Ascending aorta (tissue), 2 donors: ENCODE measurements at regions not wholly inside any gene's neighbourhood (a gene's known extent, or its start where the extent isn't known, plus 50 kb on each side); places are given as distances from the start of the nearest gene placed in this dataset.

Source experiments
- DNase-seq, 2 donors: peaks; one replicate each; pipeline ENCODE4 v3.0.0-alpha.2; 2019; ENCODE audit warnings: low spot score in 2 of 2
- H3K27ac ChIP-seq, 2 donors: fragments of 200-600 bp; sonication (generic); one replicate each; pipeline ENCODE4 v1.5.1; 2016 to 2017; ENCODE audit warnings: mild to moderate bottlenecking in 1 of 2
- H3K27me3 ChIP-seq: fragments of 200-600 bp; sonication (generic); one replicate; pipeline ENCODE4 v1.5.1; 2017
- H3K36me3 ChIP-seq, 2 donors: fragments of 200-600 bp; sonication (generic); one replicate each; pipeline ENCODE4 v1.5.1; 2016
- H3K4me1 ChIP-seq, 2 donors: fragments of 200-600 bp; sonication (generic); one replicate each; pipeline ENCODE4 v1.5.1; 2016 to 2017; ENCODE audit warnings: mild to moderate bottlenecking in 1 of 2
- H3K4me3 ChIP-seq, 2 donors: fragments of 200-600 bp; sonication (generic); one replicate each; pipeline ENCODE4 v1.5.1; 2016 to 2017; ENCODE audit warnings: mild to moderate bottlenecking in 1 of 2
- H3K9me3 ChIP-seq, 2 donors: fragments of 200-600 bp; sonication (generic); one replicate each; pipeline ENCODE4 v1.5.1; 2016
- intact Hi-C: fragments of 100-400 bp; cut with DNase I; formaldehyde crosslinking; loops from one replicate; pipeline ENCODE4 v1.15.1; 2023
- TF ChIP-seq, protein P1 (sequence below), 3 experiments: fragments of 200-600 bp in 2 of 3; fragments of 450-650 bp in 1 of 3; sonication (generic) in 2 of 3; IDR thresholded peaks; one replicate each; pipeline ENCODE4 v1.5.1; 2016 to 2019; ENCODE audit warnings: antibody characterized with exemption in 3 of 3, mild to moderate bottlenecking in 1 of 3, moderate library complexity in 1 of 3

DNA sequence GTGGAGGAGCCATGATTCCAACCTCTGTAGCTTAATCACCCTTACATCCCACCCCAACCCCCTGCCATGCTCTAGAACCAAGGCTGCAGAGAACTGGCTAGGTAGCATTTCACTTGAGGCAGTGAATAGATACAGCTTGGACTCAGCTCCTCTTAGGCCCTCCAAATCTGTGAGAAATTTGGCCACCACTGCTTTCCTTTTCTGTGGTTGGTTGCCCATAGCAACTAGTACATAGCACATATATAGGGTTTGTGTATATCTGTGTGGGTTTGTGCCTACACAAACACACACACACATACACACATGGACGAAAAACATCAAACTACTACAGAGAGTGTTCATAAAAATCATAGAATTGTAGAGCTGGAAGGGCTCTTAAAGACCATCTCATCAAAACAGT is 52.0 kb upstream of the CCDC160 start:
- TF ChIP-seq, protein P1, sequence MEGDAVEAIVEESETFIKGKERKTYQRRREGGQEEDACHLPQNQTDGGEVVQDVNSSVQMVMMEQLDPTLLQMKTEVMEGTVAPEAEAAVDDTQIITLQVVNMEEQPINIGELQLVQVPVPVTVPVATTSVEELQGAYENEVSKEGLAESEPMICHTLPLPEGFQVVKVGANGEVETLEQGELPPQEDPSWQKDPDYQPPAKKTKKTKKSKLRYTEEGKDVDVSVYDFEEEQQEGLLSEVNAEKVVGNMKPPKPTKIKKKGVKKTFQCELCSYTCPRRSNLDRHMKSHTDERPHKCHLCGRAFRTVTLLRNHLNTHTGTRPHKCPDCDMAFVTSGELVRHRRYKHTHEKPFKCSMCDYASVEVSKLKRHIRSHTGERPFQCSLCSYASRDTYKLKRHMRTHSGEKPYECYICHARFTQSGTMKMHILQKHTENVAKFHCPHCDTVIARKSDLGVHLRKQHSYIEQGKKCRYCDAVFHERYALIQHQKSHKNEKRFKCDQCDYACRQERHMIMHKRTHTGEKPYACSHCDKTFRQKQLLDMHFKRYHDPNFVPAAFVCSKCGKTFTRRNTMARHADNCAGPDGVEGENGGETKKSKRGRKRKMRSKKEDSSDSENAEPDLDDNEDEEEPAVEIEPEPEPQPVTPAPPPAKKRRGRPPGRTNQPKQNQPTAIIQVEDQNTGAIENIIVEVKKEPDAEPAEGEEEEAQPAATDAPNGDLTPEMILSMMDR (IDR thresholded peaks at IDR 0.05) = no peak
- DNase-seq = no peak
- H3K27me3 ChIP-seq = no peaks in the 10 kb centered on the region
- no peak overlapping the region for H3K4me3 ChIP-seq
- H3K36me3 ChIP-seq = no peaks in the 10 kb centered on the region
- H3K9me3 ChIP-seq = no peaks in the 10 kb centered on the region
- intact Hi-C loops = no loop called here
- no peaks in the 10 kb centered on the region for H3K4me1 ChIP-seq
- no peak overlapping the region for H3K27ac ChIP-seq

DNA sequence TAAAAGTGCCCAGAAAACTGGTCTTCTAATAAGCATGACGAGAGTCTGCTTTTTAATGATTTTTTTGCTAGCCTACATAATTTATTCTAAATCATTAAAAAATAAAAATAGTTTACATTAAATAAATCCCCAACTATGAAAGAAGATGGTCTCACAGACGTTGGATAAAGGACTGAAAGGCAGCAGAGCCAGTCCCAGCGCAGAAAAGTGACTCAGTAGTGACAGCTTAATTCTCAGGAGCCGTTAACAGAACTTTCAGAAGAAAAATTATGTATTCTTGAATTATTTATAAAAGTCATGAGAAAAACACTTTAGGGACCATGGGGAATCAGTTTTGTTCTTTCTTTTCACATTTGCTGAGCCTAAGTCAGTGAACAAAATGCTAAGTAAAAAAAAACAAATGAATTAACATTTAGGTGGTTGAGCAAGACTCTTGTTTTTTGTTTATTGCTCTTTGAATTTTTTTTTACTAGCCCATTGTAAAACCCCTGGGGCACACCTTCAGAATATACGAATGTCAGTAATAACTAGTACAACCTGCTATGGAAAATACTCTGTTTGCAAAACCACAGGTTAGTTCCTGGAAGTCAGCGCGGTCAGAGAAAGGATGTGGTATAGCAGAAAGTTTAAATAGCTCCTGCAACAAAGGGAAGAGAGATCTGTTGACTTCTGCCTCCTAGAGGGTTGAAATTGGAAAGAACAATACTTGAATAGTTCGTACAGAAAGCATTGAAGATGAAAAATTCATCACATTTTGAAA is 50.4 kb upstream of the CCDC160 start:
- Histone ChIP-seq H3K4me1 (no peaks in the 10 kb centered on the region), H3K9me3 (no peaks in the 10 kb centered on the region), H3K36me3 (no peaks in the 10 kb centered on the region), H3K27me3 (no peaks in the 10 kb centered on the region), H3K27ac (no peak overlapping the region), H3K4me3 (no peak overlapping the region)
- TF ChIP-seq, protein P1 (IDR thresholded peaks at IDR 0.05) = no peak
- DNase-seq = no peak
- intact Hi-C loops = no loop called here
